ENCODE measurements at regions not wholly inside any gene's neighbourhood (a gene's known extent, or its start where the extent isn't known, plus 50 kb on each side); places are given as distances from the start of the nearest gene placed in this dataset.
"Not testable (repeated sequence)": the region's sequence is repeated elsewhere in the genome, so short reads cannot be mapped to it uniquely, and the experiment has no call there.

DNA sequence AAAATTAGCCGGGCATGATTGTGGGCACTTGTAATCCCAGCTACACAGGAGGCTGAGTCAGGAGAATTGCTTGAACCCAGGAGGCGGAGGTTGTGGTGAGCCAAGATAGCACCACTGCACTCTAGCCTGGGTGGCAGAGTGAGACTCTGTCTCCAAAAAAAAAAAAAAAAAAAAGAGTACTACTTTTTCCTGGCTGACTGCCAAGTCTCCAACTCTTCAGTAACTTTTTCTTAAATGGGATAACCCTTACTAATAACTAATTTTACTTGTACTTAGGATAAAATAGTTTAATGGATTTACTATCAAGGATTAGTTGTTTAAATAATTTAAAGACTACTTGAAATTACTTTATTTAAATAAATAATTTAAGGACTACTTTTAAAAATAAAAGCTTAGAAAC is 158.8 kb upstream of the CAND1 start:
- peaks cover 3 to 11% (median 4%) of the 10 kb centered on the region in 5 experiments for H3K9me3 ChIP-seq (ENCODE audit: control extremely low read depth in 1 of 5, control insufficient read depth in 4 of 5, insufficient read depth in 2 of 5, low read depth in 1 of 5, low read length in 4 of 5)
- H3K4me3 ChIP-seq (ENCODE audit: control insufficient read depth in 1 of 7, extremely low read depth in 1 of 7, insufficient read depth in 4 of 7, low read depth in 2 of 7, low read length in 6 of 7); H3K27me3 ChIP-seq (replicated peaks in 2 of 5; ENCODE audit: control insufficient read depth in 4 of 5, insufficient read depth in 5 of 5, low read length in 4 of 5); DNase-seq; H3K36me3 ChIP-seq (ENCODE audit: control insufficient read depth in 4 of 4, insufficient read depth in 4 of 4, low read length in 3 of 4); H3K27ac ChIP-seq (ENCODE audit: insufficient read depth in 1 of 2, low read depth in 1 of 2, low read length in 2 of 2, poor library complexity in 1 of 2, severe bottlenecking in 2 of 2); POLR2A ChIA-PET; CTCF ChIA-PET; H3K4me1 ChIP-seq (ENCODE audit: control extremely low read depth in 1 of 4, control insufficient read depth in 4 of 4, insufficient read depth in 4 of 4, low read length in 3 of 4): not testable (repeated sequence)
- 100% methylated on average over 2 of the region's 2 CpGs for WGBS (ENCODE audit: insufficient coverage)

DNA sequence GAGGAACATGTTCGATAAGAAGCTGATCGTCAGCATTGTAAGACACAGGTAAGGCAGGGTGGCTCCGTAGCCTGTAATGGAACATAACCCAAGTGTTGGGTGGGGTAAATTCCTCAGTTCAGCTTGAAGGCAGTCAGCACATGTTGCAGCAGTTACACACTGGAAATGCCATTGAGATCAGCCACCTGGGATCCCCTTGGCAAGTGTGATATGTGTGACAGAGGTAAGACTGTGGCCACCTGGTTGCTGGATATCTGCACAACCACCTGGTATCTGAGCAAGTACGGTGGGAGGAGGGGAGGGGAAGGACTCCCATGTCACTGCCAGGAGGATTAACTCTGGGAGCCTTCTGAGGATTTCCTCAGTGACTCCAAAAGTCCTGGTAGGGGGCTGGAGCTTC is 158.0 kb upstream of the CAND1 start:
- H3K4me1 ChIP-seq (ENCODE audit: control extremely low read depth in 1 of 4, control insufficient read depth in 4 of 4, insufficient read depth in 4 of 4, low read length in 3 of 4): no peaks in the 10 kb centered on the region
- DNase-seq: no peak
- H3K36me3 ChIP-seq (ENCODE audit: control insufficient read depth in 4 of 4, insufficient read depth in 4 of 4, low read length in 3 of 4): no peaks in the 10 kb centered on the region
- WGBS (ENCODE audit: insufficient coverage): 100% methylated on average over 2 of the region's 4 CpGs
- no peak overlapping the region for H3K4me3 ChIP-seq (ENCODE audit: control insufficient read depth in 1 of 7, extremely low read depth in 1 of 7, insufficient read depth in 4 of 7, low read depth in 2 of 7, low read length in 6 of 7)
- CTCF ChIA-PET: no interaction called here
- H3K9me3 ChIP-seq (ENCODE audit: control extremely low read depth in 1 of 5, control insufficient read depth in 4 of 5, insufficient read depth in 2 of 5, low read depth in 1 of 5, low read length in 4 of 5): peaks cover 2 to 10% (median 4%) of the 10 kb centered on the region in 5 experiments
- POLR2A ChIA-PET: no interaction called here
- H3K27ac ChIP-seq (ENCODE audit: insufficient read depth in 1 of 2, low read depth in 1 of 2, low read length in 2 of 2, poor library complexity in 1 of 2, severe bottlenecking in 2 of 2): no peak overlapping the region
- no peaks in the 10 kb centered on the region for H3K27me3 ChIP-seq (replicated peaks in 2 of 5; ENCODE audit: control insufficient read depth in 4 of 5, insufficient read depth in 5 of 5, low read length in 4 of 5)

DNA sequence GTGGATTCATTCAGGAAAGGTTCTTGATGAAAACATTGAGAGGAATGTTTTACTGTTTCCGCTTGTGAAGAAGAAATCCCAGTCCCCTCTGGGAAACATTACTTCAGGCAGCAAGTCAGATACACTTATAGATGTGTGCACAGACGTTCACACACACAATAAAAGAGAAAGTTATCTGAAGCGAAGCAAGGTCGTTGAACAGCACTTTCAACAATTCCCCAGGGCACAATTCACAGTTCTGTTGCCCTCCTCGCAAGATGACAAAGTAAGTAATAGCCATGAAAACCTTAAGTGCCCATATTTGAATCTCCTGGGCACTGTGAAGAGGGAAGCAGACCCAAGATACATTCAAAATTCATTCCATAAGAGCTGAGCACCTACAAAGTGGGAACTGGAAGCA is 156.6 kb upstream of the CAND1 start:
- DNase-seq: no peak
- ChIA-PET POLR2A (no interaction called here), CTCF (no interaction called here)
- H3K27ac ChIP-seq (ENCODE audit: insufficient read depth in 1 of 2, low read depth in 1 of 2, low read length in 2 of 2, poor library complexity in 1 of 2, severe bottlenecking in 2 of 2): no peak overlapping the region
- no peaks in the 10 kb centered on the region for H3K4me1 ChIP-seq (ENCODE audit: control extremely low read depth in 1 of 4, control insufficient read depth in 4 of 4, insufficient read depth in 4 of 4, low read length in 3 of 4)
- no peaks in the 10 kb centered on the region for H3K36me3 ChIP-seq (ENCODE audit: control insufficient read depth in 4 of 4, insufficient read depth in 4 of 4, low read length in 3 of 4)
- no peak overlapping the region for H3K4me3 ChIP-seq (ENCODE audit: control insufficient read depth in 1 of 7, extremely low read depth in 1 of 7, insufficient read depth in 4 of 7, low read depth in 2 of 7, low read length in 6 of 7)
- 93% methylated on average over 2 of the region's 5 CpGs for WGBS (ENCODE audit: insufficient coverage)
- H3K9me3 ChIP-seq (ENCODE audit: control extremely low read depth in 1 of 5, control insufficient read depth in 4 of 5, insufficient read depth in 2 of 5, low read depth in 1 of 5, low read length in 4 of 5): peaks cover 0 to 3% (median 0%) of the 10 kb centered on the region in 5 experiments
- H3K27me3 ChIP-seq (replicated peaks in 2 of 5; ENCODE audit: control insufficient read depth in 4 of 5, insufficient read depth in 5 of 5, low read length in 4 of 5): no peaks in the 10 kb centered on the region

DNA sequence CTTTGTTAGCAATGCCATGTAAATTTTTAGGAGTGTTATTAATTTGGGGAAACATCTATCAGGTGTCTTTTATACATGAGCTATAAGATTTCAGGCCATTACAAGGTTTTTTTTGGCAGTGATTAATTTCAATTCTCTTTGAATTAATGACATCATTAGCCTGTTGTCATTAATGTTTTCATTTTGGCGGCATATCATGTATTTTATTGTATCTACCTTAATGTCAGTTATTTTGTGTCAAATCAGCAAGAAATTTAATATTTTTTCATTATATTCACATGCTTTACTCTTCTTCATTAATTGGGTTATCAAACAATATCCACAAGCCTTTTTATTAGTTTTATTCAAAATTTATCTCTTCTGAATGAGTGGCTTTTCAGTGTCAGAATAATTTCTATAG is 153.0 kb upstream of the CAND1 start:
- Histone ChIP-seq H3K4me1 (ENCODE audit: control extremely low read depth in 1 of 4, control insufficient read depth in 4 of 4, insufficient read depth in 4 of 4, low read length in 3 of 4) (no peaks in the 10 kb centered on the region), H3K9me3 (ENCODE audit: control extremely low read depth in 1 of 5, control insufficient read depth in 4 of 5, insufficient read depth in 2 of 5, low read depth in 1 of 5, low read length in 4 of 5) (no peaks in the 10 kb centered on the region), H3K4me3 (ENCODE audit: control insufficient read depth in 1 of 7, extremely low read depth in 1 of 7, insufficient read depth in 4 of 7, low read depth in 2 of 7, low read length in 6 of 7) (no peak overlapping the region), H3K27ac (ENCODE audit: insufficient read depth in 1 of 2, low read depth in 1 of 2, low read length in 2 of 2, poor library complexity in 1 of 2, severe bottlenecking in 2 of 2) (no peak overlapping the region), H3K27me3 (replicated peaks in 2 of 5; ENCODE audit: control insufficient read depth in 4 of 5, insufficient read depth in 5 of 5, low read length in 4 of 5) (peaks cover 0 to 3% (median 0%) of the 10 kb centered on the region in 5 experiments), H3K36me3 (ENCODE audit: control insufficient read depth in 4 of 4, insufficient read depth in 4 of 4, low read length in 3 of 4) (no peaks in the 10 kb centered on the region)
- DNase-seq: no peak
- ChIA-PET CTCF (no interaction called here), POLR2A (no interaction called here)
- WGBS (ENCODE audit: insufficient coverage): no CpG with 5 or more reads among the region's 1 CpG

- ChIA-PET CTCF (no interaction called here), POLR2A (no interaction called here)
- Histone ChIP-seq H3K4me3 (ENCODE audit: control insufficient read depth in 1 of 7, extremely low read depth in 1 of 7, insufficient read depth in 4 of 7, low read depth in 2 of 7, low read length in 6 of 7) (no peak overlapping the region), H3K9me3 (ENCODE audit: control extremely low read depth in 1 of 5, control insufficient read depth in 4 of 5, insufficient read depth in 2 of 5, low read depth in 1 of 5, low read length in 4 of 5) (no peaks in the 10 kb centered on the region), H3K27ac (ENCODE audit: insufficient read depth in 1 of 2, low read depth in 1 of 2, low read length in 2 of 2, poor library complexity in 1 of 2, severe bottlenecking in 2 of 2) (no peak overlapping the region), H3K27me3 (replicated peaks in 2 of 5; ENCODE audit: control insufficient read depth in 4 of 5, insufficient read depth in 5 of 5, low read length in 4 of 5) (peaks cover 0 to 5% (median 2%) of the 10 kb centered on the region in 5 experiments), H3K36me3 (ENCODE audit: control insufficient read depth in 4 of 4, insufficient read depth in 4 of 4, low read length in 3 of 4) (no peaks in the 10 kb centered on the region), H3K4me1 (ENCODE audit: control extremely low read depth in 1 of 4, control insufficient read depth in 4 of 4, insufficient read depth in 4 of 4, low read length in 3 of 4) (no peaks in the 10 kb centered on the region)
- no peak for DNase-seq
These were observed 146.6 kb upstream of the CAND1 start for GRCh38 chr12:67122584-67122983.

DNA sequence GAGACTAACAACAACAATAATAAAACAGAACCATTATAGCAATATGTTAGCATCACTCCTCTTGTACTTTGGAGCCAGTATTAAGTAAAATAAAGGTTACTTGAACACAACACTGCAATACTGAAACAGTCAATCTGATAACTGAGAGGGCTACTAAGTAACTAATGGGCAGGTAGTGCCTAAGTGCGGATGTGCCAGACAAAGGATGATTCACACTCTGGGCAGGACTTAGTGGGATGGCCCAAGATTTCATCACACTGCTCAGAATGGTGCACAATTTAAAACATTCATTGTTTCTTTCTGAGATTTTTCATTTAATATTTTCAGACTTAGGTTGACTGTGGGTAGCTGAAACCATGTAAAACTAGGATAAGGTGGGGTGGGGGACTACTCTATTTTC is 131.9 kb upstream of the CAND1 start:
- H3K36me3 ChIP-seq (ENCODE audit: control insufficient read depth in 4 of 4, insufficient read depth in 4 of 4, low read length in 3 of 4): no peaks in the 10 kb centered on the region
- DNase-seq: no peak
- H3K4me1 ChIP-seq (ENCODE audit: control extremely low read depth in 1 of 4, control insufficient read depth in 4 of 4, insufficient read depth in 4 of 4, low read length in 3 of 4): no peaks in the 10 kb centered on the region
- no peak overlapping the region for H3K27ac ChIP-seq (ENCODE audit: insufficient read depth in 1 of 2, low read depth in 1 of 2, low read length in 2 of 2, poor library complexity in 1 of 2, severe bottlenecking in 2 of 2)
- POLR2A ChIA-PET: no interaction called here
- no peak overlapping the region for H3K4me3 ChIP-seq (ENCODE audit: control insufficient read depth in 1 of 7, extremely low read depth in 1 of 7, insufficient read depth in 4 of 7, low read depth in 2 of 7, low read length in 6 of 7)
- peaks cover 0 to 2% (median 0%) of the 10 kb centered on the region in 5 experiments for H3K27me3 ChIP-seq (replicated peaks in 2 of 5; ENCODE audit: control insufficient read depth in 4 of 5, insufficient read depth in 5 of 5, low read length in 4 of 5)
- H3K9me3 ChIP-seq (ENCODE audit: control extremely low read depth in 1 of 5, control insufficient read depth in 4 of 5, insufficient read depth in 2 of 5, low read depth in 1 of 5, low read length in 4 of 5): no peaks in the 10 kb centered on the region
- CTCF ChIA-PET: no interaction called here
- WGBS (ENCODE audit: insufficient coverage): 100% methylated on average over 1 of the region's 1 CpG

- Histone ChIP-seq H3K36me3 (ENCODE audit: control insufficient read depth in 4 of 4, insufficient read depth in 4 of 4, low read length in 3 of 4) (no peaks in the 10 kb centered on the region), H3K4me1 (ENCODE audit: control extremely low read depth in 1 of 4, control insufficient read depth in 4 of 4, insufficient read depth in 4 of 4, low read length in 3 of 4) (no peaks in the 10 kb centered on the region), H3K4me3 (ENCODE audit: control insufficient read depth in 1 of 7, extremely low read depth in 1 of 7, insufficient read depth in 4 of 7, low read depth in 2 of 7, low read length in 6 of 7) (no peak overlapping the region), H3K27ac (ENCODE audit: insufficient read depth in 1 of 2, low read depth in 1 of 2, low read length in 2 of 2, poor library complexity in 1 of 2, severe bottlenecking in 2 of 2) (no peak overlapping the region), H3K9me3 (ENCODE audit: control extremely low read depth in 1 of 5, control insufficient read depth in 4 of 5, insufficient read depth in 2 of 5, low read depth in 1 of 5, low read length in 4 of 5) (no peaks in the 10 kb centered on the region), H3K27me3 (replicated peaks in 2 of 5; ENCODE audit: control insufficient read depth in 4 of 5, insufficient read depth in 5 of 5, low read length in 4 of 5) (peaks cover 0 to 2% (median 0%) of the 10 kb centered on the region in 5 experiments)
- CTCF ChIA-PET: interaction anchor here (1.3 kb wide), 1 partner anchor 14 kb away, joined by 3 read pairs; no protein-coding TSS in a partner anchor
- no peak for DNase-seq
- WGBS (ENCODE audit: insufficient coverage): no CpG with 5 or more reads among the region's 1 CpG
- POLR2A ChIA-PET: no interaction called here
These were observed 127.7 kb upstream of the CAND1 start for GRCh38 chr12:67141296-67142018.
